ENCODE measurements at regions not wholly inside any gene's neighbourhood (a gene's known extent, or its start where the extent isn't known, plus 50 kb on each side); places are given as distances from the start of the nearest gene placed in this dataset.

GRCh38 chr4:135250040-135250439 is 1048.5 kb upstream of the PABPC4L start:
- Histone ChIP-seq H3K36me3 (ENCODE audit: low read depth) (no peaks in the 10 kb centered on the region), H3K4me2 (no peak overlapping the region), H3K27ac (no peak overlapping the region), H3F3A (ENCODE audit: insufficient read depth, low read depth) (no peaks in the 10 kb centered on the region), H3K27me3 (ENCODE audit: insufficient read depth, low read depth) (no peaks in the 10 kb centered on the region), H3K4me1 (replicated peaks; ENCODE audit: insufficient read depth) (no peaks in the 10 kb centered on the region), H4K20me1 (ENCODE audit: insufficient read depth) (no peaks in the 10 kb centered on the region), H2AFZ (no peak overlapping the region), H3K79me2 (ENCODE audit: low read depth) (no peaks in the 10 kb centered on the region), H3K4me3 (no peak overlapping the region), H3K9me2 (ENCODE audit: insufficient read depth) (no peaks in the 10 kb centered on the region), H3K9me3 (ENCODE audit: insufficient read depth, low read depth) (no peaks in the 10 kb centered on the region)
- intact Hi-C loops (cut with micrococcal nuclease; ENCODE audit: unreplicated experiment): no loop called here
- POLR2A ChIA-PET (ENCODE audit: unreplicated experiment): no interaction called here
- no peak for DNase-seq
- BruUV-seq (replicated peaks): no TSS peak
- CTCF ChIA-PET: no interaction called here
- TF ChIP-seq EZH2 (IDR thresholded peaks at IDR 0.05; ENCODE audit: low read depth): no peak
- TF ChIP-seq, protein P1, sequence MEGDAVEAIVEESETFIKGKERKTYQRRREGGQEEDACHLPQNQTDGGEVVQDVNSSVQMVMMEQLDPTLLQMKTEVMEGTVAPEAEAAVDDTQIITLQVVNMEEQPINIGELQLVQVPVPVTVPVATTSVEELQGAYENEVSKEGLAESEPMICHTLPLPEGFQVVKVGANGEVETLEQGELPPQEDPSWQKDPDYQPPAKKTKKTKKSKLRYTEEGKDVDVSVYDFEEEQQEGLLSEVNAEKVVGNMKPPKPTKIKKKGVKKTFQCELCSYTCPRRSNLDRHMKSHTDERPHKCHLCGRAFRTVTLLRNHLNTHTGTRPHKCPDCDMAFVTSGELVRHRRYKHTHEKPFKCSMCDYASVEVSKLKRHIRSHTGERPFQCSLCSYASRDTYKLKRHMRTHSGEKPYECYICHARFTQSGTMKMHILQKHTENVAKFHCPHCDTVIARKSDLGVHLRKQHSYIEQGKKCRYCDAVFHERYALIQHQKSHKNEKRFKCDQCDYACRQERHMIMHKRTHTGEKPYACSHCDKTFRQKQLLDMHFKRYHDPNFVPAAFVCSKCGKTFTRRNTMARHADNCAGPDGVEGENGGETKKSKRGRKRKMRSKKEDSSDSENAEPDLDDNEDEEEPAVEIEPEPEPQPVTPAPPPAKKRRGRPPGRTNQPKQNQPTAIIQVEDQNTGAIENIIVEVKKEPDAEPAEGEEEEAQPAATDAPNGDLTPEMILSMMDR (conservative IDR thresholded peaks at IDR 0.05): no peak

GRCh38 chr4:135249024-135249423 is 1047.4 kb upstream of the PABPC4L start:
- TF ChIP-seq EZH2 (IDR thresholded peaks at IDR 0.05; ENCODE audit: low read depth): no peak
- TF ChIP-seq, protein P1 (conservative IDR thresholded peaks at IDR 0.05): no peak
- no peaks in the 10 kb centered on the region for H3K9me3 ChIP-seq (ENCODE audit: insufficient read depth, low read depth)
- BruUV-seq (replicated peaks): no TSS peak

GRCh38 chr4:135244696-135245095 is 1043.1 kb upstream of the PABPC4L start:
- Histone ChIP-seq H3K9me2 (ENCODE audit: insufficient read depth) (no peaks in the 10 kb centered on the region), H3K9me3 (ENCODE audit: insufficient read depth, low read depth) (no peaks in the 10 kb centered on the region), H3K27me3 (ENCODE audit: insufficient read depth, low read depth) (no peaks in the 10 kb centered on the region), H3K27ac (no peak overlapping the region), H3K4me3 (no peak overlapping the region), H4K20me1 (ENCODE audit: insufficient read depth) (no peaks in the 10 kb centered on the region), H3K4me2 (no peak overlapping the region), H3F3A (ENCODE audit: insufficient read depth, low read depth) (no peaks in the 10 kb centered on the region), H3K4me1 (replicated peaks; ENCODE audit: insufficient read depth) (no peaks in the 10 kb centered on the region), H3K36me3 (ENCODE audit: low read depth) (no peaks in the 10 kb centered on the region), H3K79me2 (ENCODE audit: low read depth) (no peaks in the 10 kb centered on the region), H2AFZ (no peak overlapping the region)
- no peak for DNase-seq
- ChIA-PET CTCF (no interaction called here), POLR2A (ENCODE audit: unreplicated experiment) (no interaction called here)
- intact Hi-C loops (cut with micrococcal nuclease; ENCODE audit: unreplicated experiment): no loop called here
- no TSS peak for BruUV-seq (replicated peaks)
- TF ChIP-seq EZH2 (IDR thresholded peaks at IDR 0.05; ENCODE audit: low read depth): no peak
- TF ChIP-seq, protein P1 (conservative IDR thresholded peaks at IDR 0.05): no peak

More at GRCh38 chr4:135249024-135249423, 1047.4 kb upstream of the PABPC4L start:
- H3K27ac ChIP-seq: no peak overlapping the region
- ChIA-PET POLR2A (ENCODE audit: unreplicated experiment) (no interaction called here), CTCF (no interaction called here)
- no peaks in the 10 kb centered on the region for H3K4me1 ChIP-seq (replicated peaks; ENCODE audit: insufficient read depth)
- H3K36me3 ChIP-seq (ENCODE audit: low read depth): no peaks in the 10 kb centered on the region
- no peaks in the 10 kb centered on the region for H3K79me2 ChIP-seq (ENCODE audit: low read depth)
- H3K4me3 ChIP-seq: no peak overlapping the region
- no peaks in the 10 kb centered on the region for H3K9me2 ChIP-seq (ENCODE audit: insufficient read depth)
- no peak overlapping the region for H3K4me2 ChIP-seq
- no peak overlapping the region for H2AFZ ChIP-seq
- intact Hi-C loops (cut with micrococcal nuclease; ENCODE audit: unreplicated experiment): no loop called here
- no peaks in the 10 kb centered on the region for H3K27me3 ChIP-seq (ENCODE audit: insufficient read depth, low read depth)
- H3F3A ChIP-seq (ENCODE audit: insufficient read depth, low read depth): no peaks in the 10 kb centered on the region
- no peaks in the 10 kb centered on the region for H4K20me1 ChIP-seq (ENCODE audit: insufficient read depth)
- DNase-seq: no peak
